ENCODE measurements at regions not wholly inside any gene's neighbourhood (a gene's known extent, or its start where the extent isn't known, plus 50 kb on each side); places are given as distances from the start of the nearest gene placed in this dataset.
A peak's percentile ranks its signal among the peaks of the same experiment; 100 is the strongest.

- no peak overlapping the region for H3K14ac ChIP-seq (ENCODE audit: insufficient read depth, low read length)
- DNase-seq, result no peak
- H4K20me1 ChIP-seq (ENCODE audit: control insufficient read depth, insufficient read depth, insufficient read length), result no peaks in the 10 kb centered on the region
- no peaks in the 10 kb centered on the region for H3K9me3 ChIP-seq (ENCODE audit: control insufficient read depth, low read depth, low read length)
- no peaks in the 10 kb centered on the region; a peak in 1 of 5 replicates for H3K9me3 Mint-ChIP-seq
- no peak overlapping the region for H2AFZ ChIP-seq (ENCODE audit: low read length)
- no peaks in the 10 kb centered on the region for H3K27me3 ChIP-seq (ENCODE audit: insufficient read depth, low read length)
- H4K5ac ChIP-seq (ENCODE audit: insufficient read length, low read depth, low read length), result no peak overlapping the region
- H2BK15ac ChIP-seq (ENCODE audit: low read depth, low read length), result no peak overlapping the region
- no peak overlapping the region for H4K8ac ChIP-seq (replicated peaks; ENCODE audit: insufficient read length, low read depth, low read length)
- no peaks in the 10 kb centered on the region for H3K79me2 ChIP-seq (ENCODE audit: insufficient read depth, low read length)
- no peak overlapping the region for H4K91ac ChIP-seq (ENCODE audit: insufficient read length, low read depth, low read length)
- H2BK20ac ChIP-seq (ENCODE audit: low read depth, low read length, poor library complexity, severe bottlenecking), result no peak overlapping the region
- no peak overlapping the region for H3K4me2 ChIP-seq (ENCODE audit: insufficient read depth, insufficient read length, low read length)
- H3K56ac ChIP-seq (ENCODE audit: insufficient read length, low read depth, low read length), result no peak overlapping the region
- H3K36me3 Mint-ChIP-seq (ENCODE audit: insufficient read depth in 1 of 3, low read depth in 3 of 3), result 0 out of 7 replicates have a peak, but pooled peaks cover 0 to 2% (median 0%) of the 10 kb centered on the region in 3 experiments
- no peak overlapping the region for H2AK5ac ChIP-seq (ENCODE audit: insufficient read length, low read length)
- no peak overlapping the region for H3K23ac ChIP-seq (ENCODE audit: insufficient read length, low read depth, low read length)
- H3K4ac ChIP-seq (ENCODE audit: low read depth, low read length), result no peak overlapping the region
- H3K4me3 Mint-ChIP-seq, result no peak overlapping the region
- H2BK12ac ChIP-seq (ENCODE audit: insufficient read length, low read depth, low read length), result no peak overlapping the region
- H3K4me1 Mint-ChIP-seq, result 0 out of 4 replicates have a peak, but pooled peaks cover 0 to 3% of the 10 kb centered on the region in 2 experiments
- no peak overlapping the region for H3K9ac ChIP-seq (ENCODE audit: extremely low read depth, insufficient read length, low read length)
- no peak overlapping the region for H3K27ac Mint-ChIP-seq
- no peak overlapping the region for H3K27ac ChIP-seq (ENCODE audit: insufficient read length, low read depth, low read length)
- H2BK5ac ChIP-seq (ENCODE audit: insufficient read length, low read length), result no peak overlapping the region
- H3K79me1 ChIP-seq (ENCODE audit: insufficient read depth, low read depth, low read length, poor library complexity, severe bottlenecking), result no peaks in the 10 kb centered on the region
- no peaks in the 10 kb centered on the region for H3K23me2 ChIP-seq (ENCODE audit: insufficient read length, low read depth, low read length, poor library complexity, severe bottlenecking)
- TF ChIP-seq CTCF (conservative IDR thresholded peaks at IDR 0.05), result no peak
- WGBS (ENCODE audit: extremely low coverage, insufficient read length, low lambda C conversion rate), result no CpG with 5 or more reads among the region's 4 CpGs
- H2BK120ac ChIP-seq (ENCODE audit: low read depth, low read length, poor library complexity, severe bottlenecking), result peak overlapping the region; percentile 36
- H3K18ac ChIP-seq (ENCODE audit: insufficient read length, low read depth, low read length), result no peak overlapping the region
- no peak overlapping the region for H3T11ph ChIP-seq (ENCODE audit: low read length)
- peaks cover 2% of the 10 kb centered on the region; the same call in 1 of the 2 replicates for H3K27me3 Mint-ChIP-seq (ENCODE audit: low read depth)
- H3K4me1 ChIP-seq (ENCODE audit: insufficient read depth, low read length), result no peaks in the 10 kb centered on the region
These were observed 126.4 kb downstream of the JCAD start for GRCh38 chr10:29932991-29933390.
